Amygdala (tissue), 56 donors: ENCODE measurements at regions not wholly inside any gene's neighbourhood (a gene's known extent, or its start where the extent isn't known, plus 50 kb on each side); places are given as distances from the start of the nearest gene placed in this dataset.
"Not testable (repeated sequence)": the region's sequence is repeated elsewhere in the genome, so short reads cannot be mapped to it uniquely, and the experiment has no call there.

ENCODE experiments used
- DNase-seq, 56 donors: peaks; one replicate each; lab custom pipeline; 2025; lab: John Stamatoyannopoulos, UW

- DNase-seq = no peak
Measured at GRCh38 chr10:29702273-29703164, 67.7 kb upstream of the SVIL start.

GRCh38 chr10:29701306-29701705 lies 66.5 kb upstream of the SVIL start:
- no peak for DNase-seq

DNA sequence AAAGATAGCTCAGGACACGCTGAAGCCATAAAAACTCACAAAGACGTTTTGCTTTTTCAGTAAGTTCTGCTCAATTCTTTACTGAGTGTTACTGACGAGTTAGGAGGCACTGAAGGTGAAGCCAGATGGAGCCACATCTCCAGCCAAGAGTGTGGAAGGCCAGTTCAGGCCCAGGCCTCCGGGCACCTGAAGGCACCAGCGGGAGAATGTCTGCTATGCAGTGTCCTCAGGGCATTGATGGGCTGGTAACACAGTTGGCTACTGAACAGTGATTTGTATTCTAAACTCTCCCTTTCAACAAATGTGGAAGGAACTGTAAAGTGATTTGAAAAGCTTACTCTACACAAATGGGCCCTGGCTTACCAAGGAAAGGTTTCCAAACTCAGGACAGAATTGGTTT lies 64.8 kb upstream of the SVIL start:
- DNase-seq = no peak

- no peak for DNase-seq
Measured at GRCh38 chr10:29698773-29699490, 64.2 kb upstream of the SVIL start.

GRCh38 chr10:29696581-29696980 lies 61.8 kb upstream of the SVIL start:
- DNase-seq = not testable (repeated sequence)

DNA sequence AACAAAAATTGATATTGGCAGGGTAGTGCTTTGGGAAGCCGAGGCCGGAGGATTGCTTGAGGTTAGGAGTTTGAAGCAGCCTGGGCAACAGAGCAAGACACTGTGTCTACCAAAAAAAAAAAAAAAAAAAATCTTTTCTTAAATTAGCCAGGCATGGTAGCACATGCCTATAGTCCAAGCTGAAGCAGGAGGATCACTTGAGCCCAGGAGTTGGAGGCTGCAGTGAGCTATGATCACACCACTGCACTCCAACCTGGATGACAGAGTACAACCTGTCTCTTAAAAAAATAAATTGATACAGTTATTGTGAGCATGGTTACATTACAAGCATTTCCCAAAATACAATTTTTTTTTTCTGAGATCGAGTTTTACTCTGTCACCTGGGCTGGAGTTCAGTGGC lies 59.4 kb upstream of the SVIL start:
- no peak for DNase-seq

DNA sequence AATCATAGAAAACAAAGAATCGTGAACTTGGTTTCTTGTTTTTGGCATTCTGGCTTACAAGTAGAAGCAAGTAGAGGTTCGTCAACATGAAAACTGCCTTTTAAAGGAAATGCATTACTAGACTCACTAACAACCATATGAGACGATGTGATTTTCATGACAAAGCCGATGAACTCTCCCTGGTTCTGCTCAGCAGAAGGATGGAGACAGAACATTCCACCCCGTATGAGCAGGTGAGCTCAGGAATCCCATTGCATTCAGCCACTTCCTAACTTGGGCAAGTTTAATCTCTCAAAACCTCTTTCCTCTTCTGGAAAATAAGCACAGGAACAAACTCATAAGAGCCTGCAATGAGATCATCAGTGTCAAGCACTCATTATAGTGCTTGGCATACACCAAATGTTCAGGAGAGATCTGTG lies 57.4 kb upstream of the SVIL start:
- no peak for DNase-seq

- DNase-seq = no peak
Measured at GRCh38 chr10:29691564-29692072, 56.8 kb upstream of the SVIL start.

DNA sequence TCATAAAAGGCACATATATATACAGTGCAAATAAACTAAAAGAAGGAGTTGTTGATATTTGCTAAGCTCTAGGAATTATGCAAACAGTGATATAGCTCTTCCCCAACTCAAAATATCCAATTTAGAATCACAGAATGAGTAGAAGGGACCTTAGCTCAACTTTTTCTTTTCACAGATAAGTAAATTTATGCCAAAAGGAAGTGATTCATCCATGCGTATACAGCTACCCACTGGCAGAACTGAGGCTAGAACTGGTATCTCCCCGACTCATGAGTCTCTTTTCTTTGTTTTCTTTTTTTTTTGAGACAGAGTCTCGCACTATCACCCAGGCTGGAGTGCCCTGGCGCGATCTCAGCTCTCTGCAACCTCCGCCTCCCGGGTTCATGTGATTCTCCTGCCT lies 54.2 kb upstream of the SVIL start:
- DNase-seq = no peak

GRCh38 chr10:29688230-29688661 lies 53.5 kb upstream of the SVIL start:
- peak in 4 of 56 donors; percentile 2 to 17 (median 7) for DNase-seq

DNA sequence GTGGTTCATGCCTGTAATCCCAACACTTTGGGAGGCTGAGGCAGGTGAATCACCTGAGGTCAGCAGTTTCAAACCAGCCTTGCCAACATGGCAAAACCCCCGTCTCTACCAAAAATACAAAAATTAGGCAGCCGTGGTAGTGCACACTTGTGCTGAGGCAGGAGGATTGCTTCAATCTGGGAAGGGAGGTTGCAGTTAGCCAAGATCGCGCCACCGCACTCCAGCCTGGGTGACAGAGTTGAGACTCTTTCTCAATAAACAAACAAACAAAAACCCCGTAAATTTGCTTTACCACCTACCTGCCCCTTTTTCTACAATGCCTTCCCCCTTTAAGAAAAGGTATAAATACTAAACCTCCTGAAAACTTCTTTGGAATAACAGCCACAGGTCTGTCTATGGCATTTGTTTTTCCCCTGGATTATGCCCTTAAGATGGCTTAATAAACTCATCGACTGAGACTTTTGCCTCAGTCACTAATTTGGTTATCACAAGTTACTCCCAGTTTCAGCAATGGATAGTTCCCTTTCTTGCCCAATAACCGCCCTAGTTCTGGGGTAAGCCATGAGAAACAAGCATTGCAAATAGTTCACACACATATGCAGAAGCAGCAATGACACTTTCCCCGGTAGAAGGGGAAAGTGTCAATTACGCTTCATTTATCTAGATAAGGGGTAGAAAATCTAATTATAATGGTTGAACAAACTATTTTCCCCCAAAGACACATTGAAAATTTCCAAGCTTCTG lies 52.8 kb upstream of the SVIL start:
- DNase-seq = no peak

- no peak for DNase-seq
Measured at GRCh38 chr10:29685506-29685905, 50.7 kb upstream of the SVIL start.
